ENCODE measurements at regions not wholly inside any gene's neighbourhood (a gene's known extent, or its start where the extent isn't known, plus 50 kb on each side); places are given as distances from the start of the nearest gene placed in this dataset.
"Not testable (repeated sequence)": the region's sequence is repeated elsewhere in the genome, so short reads cannot be mapped to it uniquely, and the experiment has no call there.

DNA sequence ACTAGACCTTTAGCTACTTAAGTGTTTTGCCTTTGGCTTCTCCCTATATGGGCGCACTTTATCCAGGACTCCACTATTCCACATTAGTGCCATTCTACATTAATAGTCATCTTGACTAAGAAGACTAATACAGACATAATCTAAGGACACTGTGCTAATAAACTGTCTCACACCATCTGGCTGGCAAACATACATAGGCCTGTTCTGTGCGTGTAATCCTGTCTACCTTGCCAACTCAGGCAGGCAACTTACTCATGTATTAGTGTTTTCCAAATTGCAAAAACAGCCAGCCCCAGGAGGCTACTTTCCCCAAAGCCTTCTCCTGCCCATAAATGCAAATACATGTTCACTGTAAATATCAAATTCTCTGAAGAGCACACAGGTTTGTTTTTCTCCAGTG is 587.3 kb downstream of the TMA16 start:
- no peak for DNase-seq (ENCODE audit: low read depth)
- H3K4me3 ChIP-seq (ENCODE audit: low read depth, low read length) = no peak overlapping the region
- TF ChIP-seq, protein P1, sequence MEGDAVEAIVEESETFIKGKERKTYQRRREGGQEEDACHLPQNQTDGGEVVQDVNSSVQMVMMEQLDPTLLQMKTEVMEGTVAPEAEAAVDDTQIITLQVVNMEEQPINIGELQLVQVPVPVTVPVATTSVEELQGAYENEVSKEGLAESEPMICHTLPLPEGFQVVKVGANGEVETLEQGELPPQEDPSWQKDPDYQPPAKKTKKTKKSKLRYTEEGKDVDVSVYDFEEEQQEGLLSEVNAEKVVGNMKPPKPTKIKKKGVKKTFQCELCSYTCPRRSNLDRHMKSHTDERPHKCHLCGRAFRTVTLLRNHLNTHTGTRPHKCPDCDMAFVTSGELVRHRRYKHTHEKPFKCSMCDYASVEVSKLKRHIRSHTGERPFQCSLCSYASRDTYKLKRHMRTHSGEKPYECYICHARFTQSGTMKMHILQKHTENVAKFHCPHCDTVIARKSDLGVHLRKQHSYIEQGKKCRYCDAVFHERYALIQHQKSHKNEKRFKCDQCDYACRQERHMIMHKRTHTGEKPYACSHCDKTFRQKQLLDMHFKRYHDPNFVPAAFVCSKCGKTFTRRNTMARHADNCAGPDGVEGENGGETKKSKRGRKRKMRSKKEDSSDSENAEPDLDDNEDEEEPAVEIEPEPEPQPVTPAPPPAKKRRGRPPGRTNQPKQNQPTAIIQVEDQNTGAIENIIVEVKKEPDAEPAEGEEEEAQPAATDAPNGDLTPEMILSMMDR (IDR thresholded peaks at IDR 0.05; ENCODE audit: insufficient read depth, low read depth, low read length) = no peak

DNA sequence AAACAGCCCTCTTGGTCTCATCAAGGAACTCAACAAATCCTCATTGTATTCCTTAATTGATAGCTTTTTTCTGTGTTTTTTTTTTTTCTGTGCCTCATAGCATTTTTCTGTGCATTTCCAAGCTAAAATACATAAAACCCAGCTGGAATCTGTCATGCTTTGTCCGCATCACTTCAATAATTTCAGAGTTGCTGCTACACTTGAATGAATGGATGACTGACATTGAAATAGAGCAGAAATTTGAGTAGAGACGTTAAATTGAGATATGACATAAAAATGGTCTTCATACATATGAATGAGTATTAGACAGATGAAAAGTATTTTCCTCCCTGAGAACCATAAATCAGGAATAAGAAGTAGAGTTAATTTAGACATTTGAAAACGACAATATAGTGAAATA is 593.2 kb downstream of the TMA16 start:
- TF ChIP-seq, protein P1 (IDR thresholded peaks at IDR 0.05; ENCODE audit: insufficient read depth, low read depth, low read length) = no peak
- DNase-seq (ENCODE audit: low read depth) = no peak
- no peak overlapping the region for H3K4me3 ChIP-seq (ENCODE audit: low read depth, low read length)

DNA sequence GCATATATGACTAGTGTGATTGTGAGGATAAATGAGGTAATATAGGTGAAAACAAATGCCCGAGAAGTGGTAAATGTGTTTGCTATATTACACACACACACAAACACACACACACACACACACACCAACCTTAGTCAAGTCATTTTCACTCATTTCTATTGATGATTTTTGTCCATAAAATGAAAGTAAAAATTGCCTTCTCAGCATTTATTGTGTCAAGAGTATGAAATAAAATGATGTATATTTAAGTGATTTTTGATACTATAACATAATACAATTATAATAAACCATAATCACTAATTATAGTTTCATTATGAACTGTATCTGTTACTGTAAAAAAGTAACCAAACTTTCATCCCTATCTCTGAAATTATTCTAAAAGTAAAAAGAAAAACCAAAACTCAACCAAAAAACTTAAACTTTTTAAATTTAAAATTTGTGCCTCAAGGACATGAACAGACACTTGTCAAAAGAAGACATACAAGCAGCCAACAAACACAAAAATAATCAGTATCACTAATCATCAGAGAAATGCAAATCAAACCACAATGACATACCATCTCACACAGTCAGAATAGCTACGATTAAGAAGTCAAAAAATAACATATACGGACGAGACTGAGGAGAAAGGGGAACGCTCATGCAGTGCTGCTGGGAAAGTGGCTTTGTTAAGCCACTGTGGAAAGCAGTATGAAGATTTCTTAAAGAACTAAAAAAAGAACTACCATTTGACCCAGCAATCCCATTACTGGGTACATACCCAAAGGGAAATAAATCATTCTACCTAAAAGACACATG is 601.0 kb downstream of the TMA16 start:
- no peak overlapping the region for H3K4me3 ChIP-seq (ENCODE audit: low read depth, low read length)
- TF ChIP-seq, protein P1 (IDR thresholded peaks at IDR 0.05; ENCODE audit: insufficient read depth, low read depth, low read length) = no peak
- no peak for DNase-seq (ENCODE audit: low read depth)

DNA sequence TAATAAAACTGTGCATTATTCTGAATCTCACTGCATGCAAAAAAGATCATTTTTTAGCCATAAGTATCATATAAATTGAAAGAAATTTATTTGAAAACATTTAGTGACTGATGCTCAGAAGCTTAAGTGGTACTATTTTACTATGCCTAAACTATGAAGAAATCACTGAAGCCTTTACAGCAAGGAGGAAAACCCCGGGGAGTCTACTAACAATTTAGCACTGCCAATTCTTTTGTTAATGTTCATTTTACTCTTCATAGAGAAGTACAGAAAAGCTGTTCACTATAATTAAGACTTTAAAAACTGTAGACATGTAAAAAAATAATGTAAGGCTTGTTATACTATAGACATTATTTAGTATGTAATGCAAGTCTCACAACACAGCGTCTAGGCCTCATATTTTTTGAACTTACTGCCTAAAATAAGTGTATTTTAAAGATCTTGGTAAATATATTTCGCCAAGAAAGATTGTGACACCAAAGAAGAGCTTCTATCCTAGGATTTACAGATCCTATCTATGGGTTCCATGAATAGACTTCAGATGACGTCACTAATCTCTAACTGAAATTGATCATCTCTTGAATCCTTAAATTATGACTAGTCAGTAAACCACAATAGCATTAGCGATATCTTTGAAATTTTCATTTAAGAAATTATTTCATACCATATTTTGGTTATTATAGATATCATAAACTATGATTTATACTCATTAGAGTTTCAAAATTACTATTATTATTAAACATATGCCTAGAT is 602.5 kb downstream of the TMA16 start:
- DNase-seq (ENCODE audit: low read depth) = no peak
- TF ChIP-seq, protein P1 (IDR thresholded peaks at IDR 0.05; ENCODE audit: insufficient read depth, low read depth, low read length) = no peak
- no peak overlapping the region for H3K4me3 ChIP-seq (ENCODE audit: low read depth, low read length)

DNA sequence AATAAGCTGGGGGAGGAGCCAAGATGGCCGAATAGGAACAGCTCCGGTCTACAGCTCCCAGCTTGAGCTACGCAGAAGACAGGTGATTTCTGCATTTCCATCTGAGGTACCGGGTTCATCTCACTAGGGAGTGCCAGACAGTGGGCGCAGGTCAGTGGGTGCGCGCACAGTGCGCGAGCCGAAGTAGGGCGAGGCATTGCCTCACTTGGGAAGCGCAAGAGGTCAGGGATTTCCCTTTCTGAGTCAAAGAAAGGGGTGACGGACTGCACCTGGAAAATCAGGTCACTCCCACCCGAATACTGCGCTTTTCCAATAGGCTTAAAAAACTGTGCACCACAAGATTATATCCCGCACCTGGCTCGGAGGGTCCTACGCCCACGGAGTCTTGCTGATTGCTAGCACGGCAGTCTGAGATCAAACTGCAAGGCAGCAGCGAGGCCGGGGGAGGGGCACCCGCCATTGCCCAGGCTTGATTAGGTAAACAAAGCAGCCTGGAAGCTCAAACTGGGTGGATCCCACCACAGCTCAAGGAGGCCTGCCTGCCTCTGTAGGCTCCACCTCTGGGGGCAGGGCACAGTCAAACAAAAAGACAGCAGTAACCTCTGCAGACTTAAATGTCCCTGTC is 606.4 kb downstream of the TMA16 start:
- not testable (repeated sequence) for H3K4me3 ChIP-seq (ENCODE audit: low read depth, low read length); DNase-seq (ENCODE audit: low read depth)

DNA sequence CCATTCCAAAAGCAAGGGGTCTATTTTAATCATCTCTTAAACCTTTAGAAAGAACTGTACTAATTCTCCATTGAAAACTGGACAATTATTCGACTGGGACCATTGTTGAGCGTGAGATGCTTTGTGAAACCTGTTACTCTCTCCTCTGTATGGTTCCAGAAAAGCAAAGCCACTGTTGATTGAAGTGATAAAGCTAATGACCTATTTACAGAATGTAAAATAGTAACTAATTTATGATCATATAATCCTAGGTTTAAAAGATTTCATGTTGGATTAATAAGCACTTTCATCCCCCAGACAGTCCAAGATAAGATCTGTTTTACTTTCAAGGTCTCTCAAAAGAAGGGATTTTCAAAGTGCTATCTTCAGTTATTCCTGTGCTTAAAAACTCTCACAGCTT is 614.5 kb downstream of the TMA16 start:
- TF ChIP-seq, protein P1 (IDR thresholded peaks at IDR 0.05; ENCODE audit: insufficient read depth, low read depth, low read length) = no peak
- H3K4me3 ChIP-seq (ENCODE audit: low read depth, low read length) = no peak overlapping the region
- no peak for DNase-seq (ENCODE audit: low read depth)

DNA sequence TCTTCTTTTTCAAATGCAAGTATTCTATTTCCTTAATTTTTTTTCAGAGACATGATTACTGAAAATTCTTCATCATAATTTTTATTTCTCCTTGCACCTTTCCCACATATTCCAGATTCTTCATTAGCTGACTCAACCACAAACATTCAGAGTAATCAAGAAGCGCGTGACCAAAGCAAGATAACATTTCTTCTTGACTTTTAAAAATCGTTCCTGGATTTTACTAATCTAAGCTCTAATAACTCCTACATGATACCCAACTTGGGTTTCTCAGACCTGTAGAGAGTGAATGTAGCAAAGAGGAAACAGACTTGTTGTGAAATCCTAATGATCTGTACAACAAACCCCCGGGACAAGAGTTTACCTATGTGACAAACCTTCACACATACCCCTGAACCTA is 615.0 kb downstream of the TMA16 start:
- no peak overlapping the region for H3K4me3 ChIP-seq (ENCODE audit: low read depth, low read length)
- no peak for DNase-seq (ENCODE audit: low read depth)
- TF ChIP-seq, protein P1 (IDR thresholded peaks at IDR 0.05; ENCODE audit: insufficient read depth, low read depth, low read length) = no peak

Measured in fibroblast of villous mesenchyme (primary cell).